ENCODE measurements at regions not wholly inside any gene's neighbourhood (a gene's known extent, or its start where the extent isn't known, plus 50 kb on each side); places are given as distances from the start of the nearest gene placed in this dataset.

DNA sequence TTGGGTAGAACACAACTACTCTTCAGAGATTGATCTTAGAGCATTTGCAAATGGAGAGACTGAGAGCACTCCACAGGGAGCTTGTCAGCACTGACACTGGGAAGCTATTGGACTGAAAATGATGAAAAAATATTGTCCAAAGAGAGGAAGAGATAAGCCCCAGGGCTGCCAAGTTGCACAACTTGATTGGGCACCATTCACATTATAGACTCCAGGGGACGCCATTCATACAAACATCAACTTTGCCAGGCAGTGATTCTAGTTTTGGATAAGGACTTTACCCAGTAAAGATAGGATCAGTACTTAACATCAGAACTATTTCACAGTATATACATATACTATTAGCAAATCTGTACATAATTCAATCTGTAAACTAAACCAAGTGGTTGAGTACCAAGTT, 79.6 kb upstream of the MYCN start:
- TF ChIP-seq, protein P1, sequence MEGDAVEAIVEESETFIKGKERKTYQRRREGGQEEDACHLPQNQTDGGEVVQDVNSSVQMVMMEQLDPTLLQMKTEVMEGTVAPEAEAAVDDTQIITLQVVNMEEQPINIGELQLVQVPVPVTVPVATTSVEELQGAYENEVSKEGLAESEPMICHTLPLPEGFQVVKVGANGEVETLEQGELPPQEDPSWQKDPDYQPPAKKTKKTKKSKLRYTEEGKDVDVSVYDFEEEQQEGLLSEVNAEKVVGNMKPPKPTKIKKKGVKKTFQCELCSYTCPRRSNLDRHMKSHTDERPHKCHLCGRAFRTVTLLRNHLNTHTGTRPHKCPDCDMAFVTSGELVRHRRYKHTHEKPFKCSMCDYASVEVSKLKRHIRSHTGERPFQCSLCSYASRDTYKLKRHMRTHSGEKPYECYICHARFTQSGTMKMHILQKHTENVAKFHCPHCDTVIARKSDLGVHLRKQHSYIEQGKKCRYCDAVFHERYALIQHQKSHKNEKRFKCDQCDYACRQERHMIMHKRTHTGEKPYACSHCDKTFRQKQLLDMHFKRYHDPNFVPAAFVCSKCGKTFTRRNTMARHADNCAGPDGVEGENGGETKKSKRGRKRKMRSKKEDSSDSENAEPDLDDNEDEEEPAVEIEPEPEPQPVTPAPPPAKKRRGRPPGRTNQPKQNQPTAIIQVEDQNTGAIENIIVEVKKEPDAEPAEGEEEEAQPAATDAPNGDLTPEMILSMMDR (IDR thresholded peaks at IDR 0.05; ENCODE audit: low read depth, low read length), result 0 out of 2 replicates have a peak, but pooled peaks have one; percentile 11
- no peak for TF ChIP-seq EZH2phosphoT487 (IDR thresholded peaks at IDR 0.05; ENCODE audit: low read depth)

Data from OCI-LY3 (cell line).